ENCODE measurements at regions not wholly inside any gene's neighbourhood (a gene's known extent, or its start where the extent isn't known, plus 50 kb on each side); places are given as distances from the start of the nearest gene placed in this dataset.

DNA sequence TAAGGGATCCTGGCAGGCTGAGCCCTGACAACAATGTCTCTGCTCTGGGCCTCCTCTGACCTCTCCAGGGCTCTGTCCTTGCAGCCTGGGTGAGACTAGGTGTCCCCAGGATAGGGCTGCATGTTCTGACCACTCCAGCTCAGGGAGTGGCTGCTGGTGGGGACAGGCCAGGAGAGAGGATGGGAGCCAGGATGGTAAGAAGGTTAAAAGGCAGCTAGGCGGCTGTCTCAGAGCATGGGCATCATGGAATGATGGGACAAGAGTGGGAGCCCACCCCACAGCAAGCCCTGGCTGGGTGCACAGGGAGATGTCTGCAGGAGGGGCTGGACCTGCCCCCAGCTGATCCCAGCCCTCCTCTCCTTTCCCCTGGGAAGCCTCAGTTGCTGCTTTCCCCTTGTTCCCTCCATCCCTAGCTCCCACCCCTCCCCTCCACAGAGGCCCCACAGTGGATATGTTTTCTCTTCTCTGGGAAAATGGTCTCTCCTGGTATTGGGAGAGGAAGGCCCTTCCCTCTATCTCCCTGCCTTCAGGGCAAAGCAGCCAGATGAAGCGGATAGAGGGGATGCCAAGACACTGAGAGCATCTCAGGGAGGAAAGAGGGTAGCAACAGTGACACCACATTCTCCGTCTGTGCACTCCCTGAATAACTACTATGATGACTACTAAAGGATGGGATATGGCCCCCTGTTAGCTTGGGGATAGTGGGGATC is 334.3 kb downstream of the DYSF start:
- peak; percentile 10 for DNase-seq

DNA sequence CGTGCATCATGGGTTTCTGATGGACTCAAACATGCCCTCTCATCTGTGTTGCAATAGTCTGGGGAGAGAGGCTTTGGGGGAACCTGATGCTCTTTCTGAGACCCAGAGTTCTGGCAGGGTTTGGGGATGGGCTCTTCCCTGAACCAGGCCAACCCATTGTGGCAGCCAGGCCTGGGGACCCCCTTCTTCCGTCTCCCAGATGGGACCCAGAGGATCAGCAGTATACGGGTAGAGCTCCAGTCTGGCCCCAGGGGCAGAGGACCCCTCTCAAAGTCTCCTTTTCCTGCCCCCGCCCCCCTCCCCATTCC is 333.7 kb downstream of the DYSF start:
- peak; percentile 1 for DNase-seq

DNA sequence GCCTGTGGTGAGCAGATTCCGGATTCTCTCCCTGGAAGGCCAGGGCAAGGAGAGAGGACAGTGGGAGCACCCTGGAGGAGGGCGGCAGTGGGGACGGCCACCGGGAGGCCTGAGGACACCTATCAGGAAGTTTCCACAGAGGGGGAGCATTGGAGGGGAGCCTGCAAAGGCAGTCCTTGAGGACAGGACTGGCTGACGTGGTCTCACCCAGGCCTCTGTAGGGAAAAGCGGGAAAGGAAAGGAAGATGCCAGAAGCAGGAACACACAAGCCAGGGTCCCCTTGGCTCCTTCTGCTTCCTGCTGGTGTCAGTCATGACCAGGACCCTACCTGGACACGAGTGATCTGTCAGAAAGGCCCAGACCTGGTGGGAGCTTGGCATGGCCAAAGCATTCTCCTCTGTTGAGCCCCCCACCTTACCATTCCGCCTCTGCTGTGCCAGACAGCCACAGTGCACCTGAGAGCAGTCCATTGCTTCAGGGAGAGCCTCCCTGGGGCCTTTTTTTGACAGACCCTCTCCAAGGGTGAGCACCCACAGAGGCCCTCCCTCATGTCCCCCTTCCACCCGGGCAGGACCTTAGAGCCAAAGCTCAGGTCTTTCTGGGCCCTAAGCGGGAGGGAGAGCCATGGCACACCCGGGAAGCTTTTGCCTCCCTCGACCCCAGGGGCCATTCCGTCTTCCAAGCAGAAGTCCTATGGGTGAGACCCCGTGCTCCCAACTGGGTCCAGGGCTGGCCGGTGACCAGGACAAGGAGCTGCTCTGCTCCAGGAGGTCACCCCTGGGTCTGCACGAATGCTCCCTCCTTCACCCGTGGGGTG is 333.1 kb downstream of the DYSF start:
- DNase-seq, result peak; percentile 10

DNA sequence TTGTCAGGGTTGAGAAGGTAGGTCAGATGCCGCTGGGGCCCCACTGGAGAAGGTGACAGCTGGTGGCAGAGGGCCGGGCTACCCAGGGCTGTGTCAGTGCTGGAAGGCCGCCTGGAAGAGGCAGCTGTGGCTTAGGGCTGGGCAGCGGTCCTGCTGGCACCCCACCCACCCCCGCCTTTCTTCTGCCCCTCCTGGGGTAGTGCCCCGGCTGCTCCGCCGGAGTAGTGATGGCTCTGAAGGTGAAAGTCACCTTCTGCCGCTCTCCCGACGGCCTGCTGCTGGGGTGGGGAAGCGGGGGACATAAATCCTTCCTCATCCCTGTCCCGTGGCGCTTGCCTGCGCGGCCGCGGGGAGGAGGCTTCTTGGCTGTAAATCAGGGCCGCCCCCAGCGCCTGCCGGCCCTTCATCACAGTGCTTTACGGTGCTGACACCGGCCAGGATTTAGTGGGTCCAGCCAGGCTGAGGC is 332.2 kb downstream of the DYSF start:
- DNase-seq, result peak; percentile 17

DNA sequence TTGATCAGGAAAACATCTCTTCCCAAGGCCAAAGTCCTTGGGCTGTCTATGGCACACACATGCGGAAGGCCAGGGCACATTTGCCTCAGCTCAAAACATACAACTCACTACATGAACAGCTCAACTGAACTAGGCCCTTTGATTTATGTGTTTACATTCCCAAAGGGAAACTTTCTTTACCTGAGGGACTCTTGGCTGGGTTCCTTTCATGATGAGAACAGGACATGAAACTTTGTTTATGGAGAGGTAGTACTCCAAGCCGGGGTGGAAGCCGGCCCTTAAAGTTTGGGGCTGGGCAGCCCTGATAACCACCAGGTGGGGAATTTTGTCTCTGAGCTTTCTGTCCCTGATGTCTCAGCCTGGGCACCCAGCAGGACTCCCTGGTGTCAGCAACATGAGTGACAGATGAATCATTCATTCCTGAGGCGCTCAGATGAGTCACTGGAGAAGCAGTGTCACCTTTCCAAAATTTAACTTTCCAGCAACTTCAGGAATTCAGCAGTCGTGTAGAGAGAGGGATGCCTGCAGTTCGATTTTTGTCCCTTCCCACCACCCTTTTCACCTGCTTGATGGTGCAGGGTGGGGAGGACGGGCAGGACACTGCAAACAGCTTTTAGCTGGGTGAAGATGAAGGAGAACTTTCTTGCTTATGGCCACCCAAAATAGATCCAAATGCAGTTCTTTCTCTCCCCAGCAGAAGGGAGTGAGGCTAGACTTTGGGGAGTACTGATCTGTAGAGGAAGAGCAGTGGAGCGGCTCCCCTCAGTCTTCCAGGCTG is 331.6 kb downstream of the DYSF start:
- peak; percentile 8 for DNase-seq

DNA sequence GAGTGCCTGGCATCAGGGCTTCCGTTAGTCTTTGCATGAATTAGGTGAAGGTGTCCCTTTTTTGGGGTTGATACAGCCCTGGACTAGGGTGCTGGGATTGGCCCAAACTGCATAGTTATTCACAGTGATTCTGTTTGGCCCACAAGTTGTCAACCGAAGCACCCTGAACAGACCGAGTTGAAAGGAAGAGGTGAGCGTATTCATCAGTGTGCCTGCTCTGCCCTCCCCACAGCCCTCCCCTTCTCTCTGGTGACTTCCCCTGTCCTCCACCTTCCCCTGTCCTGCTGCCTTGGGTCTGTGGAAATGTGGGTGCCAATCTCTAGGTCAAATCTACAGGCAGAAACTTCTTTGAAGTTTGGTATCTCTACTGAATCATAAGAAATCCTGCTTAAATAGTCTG is 330.5 kb downstream of the DYSF start:
- peak; percentile 10 for DNase-seq

DNA sequence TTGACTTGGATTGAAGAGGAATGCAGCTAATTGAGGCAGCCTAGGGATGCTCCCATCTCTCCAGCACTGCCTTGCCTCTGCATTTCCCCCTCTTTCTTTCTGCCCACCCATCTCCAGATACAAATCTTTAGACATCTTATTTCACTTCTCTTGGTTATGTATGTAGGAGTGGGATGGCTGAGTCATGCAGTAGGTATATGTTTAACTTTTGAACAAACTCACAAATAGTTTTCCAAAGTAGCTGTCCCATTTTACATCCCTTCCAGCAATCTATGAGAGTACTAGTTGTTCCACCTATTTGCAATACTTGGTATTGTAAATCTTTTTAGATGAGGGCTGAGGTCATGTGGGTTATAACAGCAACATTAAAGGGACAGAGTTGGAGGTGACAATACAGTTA is 329.9 kb downstream of the DYSF start:
- no peak for DNase-seq

DNA sequence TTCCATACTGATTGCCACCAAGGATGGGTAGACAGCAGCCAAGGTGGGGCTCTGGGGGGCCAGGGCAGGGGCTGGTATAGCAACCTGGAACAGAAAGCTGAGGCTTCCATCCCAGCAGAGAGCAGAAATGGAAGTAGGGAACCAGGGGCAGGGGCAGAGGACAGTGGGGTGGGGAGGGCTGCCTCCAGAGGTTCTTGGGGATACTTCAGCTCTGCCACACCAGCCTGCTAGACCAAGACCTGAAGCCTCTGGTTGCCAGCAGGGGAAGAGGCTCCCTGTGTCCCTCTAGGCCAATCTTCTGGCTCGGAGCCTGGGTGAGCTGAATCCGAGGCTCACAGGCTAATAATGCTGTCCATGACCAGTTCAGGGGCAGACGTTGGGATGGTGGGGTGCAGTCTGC is 329.0 kb downstream of the DYSF start:
- no peak for DNase-seq

DNA sequence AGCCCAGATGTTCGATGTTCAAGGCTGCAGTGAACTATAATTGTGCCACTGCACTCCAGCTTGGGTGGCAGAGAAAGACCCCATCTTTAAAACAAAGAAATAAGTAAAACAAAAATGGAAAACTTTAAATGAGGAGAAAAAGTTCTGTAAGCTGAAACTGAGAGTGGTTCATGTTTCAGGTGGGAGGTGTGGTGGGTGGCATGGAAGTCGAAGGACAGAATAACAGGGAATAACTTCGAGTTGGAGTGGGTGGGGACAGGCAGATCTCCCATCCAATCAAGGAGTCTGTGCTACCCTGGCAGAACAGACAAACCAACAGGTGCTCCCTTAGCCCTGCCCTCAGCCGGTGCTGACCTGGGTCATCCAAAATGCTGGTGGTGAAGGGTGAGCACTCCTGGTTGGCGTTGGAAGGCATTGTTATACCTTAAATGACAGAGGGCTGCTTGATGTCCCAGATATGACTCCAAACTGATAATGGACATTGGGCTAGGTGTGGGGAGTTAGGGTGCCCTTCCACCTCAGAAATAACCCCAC is 328.4 kb downstream of the DYSF start:
- DNase-seq, result no peak

DNA sequence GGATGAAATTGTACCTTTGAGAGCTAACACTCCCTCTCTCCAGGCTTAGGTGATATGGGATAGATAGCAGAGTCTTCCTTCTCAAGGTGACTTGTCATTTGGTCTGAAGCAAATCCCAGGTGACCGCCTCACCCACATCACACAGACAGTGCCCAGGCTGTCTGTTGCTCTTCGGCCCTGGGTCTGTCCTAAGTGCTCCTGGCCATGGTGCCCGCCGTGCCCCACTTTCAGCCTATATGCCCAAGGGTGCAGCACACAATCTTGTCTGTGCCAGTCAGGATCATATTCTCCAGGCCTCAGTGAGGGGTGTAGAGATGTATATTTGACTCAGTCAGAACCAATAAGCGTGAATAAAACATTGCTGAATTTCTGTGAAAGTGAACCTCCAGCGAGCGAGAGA is 326.8 kb downstream of the DYSF start:
- DNase-seq, result no peak

DNA sequence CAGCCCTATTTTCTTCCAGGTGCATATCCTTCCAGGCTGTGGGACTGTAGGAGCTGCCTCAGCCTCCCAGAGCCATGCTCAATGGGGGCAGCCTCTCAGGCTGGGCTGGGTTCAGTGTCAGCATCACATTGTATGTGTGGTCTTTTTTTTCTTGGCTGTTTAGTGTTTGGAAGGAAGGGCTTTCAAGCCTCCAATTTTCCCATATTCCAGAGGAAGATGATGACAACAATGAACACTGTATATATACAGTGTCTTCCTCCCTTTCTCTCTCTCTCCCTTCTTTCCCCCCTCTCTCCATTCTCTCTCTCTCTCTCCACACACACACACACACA is 326.4 kb downstream of the DYSF start:
- DNase-seq, result no peak

DNA sequence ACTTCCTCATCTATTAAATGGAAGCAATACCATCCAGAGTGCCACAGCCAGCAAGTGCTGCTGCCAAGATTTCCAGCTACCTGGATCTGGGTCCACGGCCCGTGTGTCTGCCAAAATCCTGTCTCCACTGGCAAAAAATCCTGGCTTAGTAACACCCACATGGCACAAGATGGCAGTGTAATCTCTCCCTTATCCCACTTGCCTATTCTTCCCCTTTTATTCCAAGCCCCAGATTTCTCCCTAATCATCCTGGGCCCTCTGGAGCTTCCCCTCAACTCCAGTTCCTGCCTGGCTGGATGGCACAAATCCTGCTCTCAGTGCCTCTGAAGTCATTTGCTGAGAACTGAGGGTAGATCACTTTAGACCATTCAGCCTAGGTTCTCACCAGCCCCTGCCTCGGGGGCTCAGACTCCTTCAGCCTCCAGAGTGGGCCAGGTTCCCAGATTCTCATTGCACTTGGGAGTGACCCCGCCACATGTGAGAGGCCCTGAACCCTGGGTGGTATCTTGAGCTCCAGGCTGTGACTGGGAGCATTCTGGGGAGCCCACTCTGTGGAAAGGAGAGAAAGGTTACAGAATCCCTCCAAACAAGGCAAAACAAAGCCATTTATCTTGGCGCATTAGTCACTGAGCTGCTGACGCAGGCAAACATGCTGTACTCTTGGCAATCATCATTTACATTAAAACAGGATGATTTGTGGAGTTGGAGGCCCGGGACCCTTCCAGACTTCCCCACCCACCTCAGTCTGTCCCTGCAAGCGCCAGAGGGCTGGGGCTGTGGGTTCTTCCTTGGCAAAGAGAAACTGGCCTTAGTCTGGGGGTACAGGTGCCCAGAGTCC is 325.8 kb downstream of the DYSF start:
- DNase-seq, result no peak

DNA sequence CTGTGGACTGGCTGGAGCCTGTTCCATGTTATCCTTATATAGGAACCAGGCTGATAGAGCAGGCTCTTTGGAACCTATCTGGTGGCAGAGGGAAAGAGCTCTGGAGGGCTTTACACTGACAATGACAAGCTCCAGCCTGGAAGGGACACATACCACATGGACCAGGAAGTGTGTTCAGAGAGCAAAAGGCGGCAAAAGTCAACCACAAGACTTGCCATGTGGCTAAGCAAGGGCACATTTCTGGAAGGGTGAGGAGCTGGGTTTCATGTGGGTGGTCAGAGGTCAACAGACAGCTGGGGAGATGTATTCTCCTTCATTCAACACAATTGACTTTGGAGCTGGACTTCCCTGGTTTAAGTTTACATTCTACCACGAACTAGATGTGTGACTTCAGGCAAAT is 325.2 kb downstream of the DYSF start:
- no peak for DNase-seq

DNA sequence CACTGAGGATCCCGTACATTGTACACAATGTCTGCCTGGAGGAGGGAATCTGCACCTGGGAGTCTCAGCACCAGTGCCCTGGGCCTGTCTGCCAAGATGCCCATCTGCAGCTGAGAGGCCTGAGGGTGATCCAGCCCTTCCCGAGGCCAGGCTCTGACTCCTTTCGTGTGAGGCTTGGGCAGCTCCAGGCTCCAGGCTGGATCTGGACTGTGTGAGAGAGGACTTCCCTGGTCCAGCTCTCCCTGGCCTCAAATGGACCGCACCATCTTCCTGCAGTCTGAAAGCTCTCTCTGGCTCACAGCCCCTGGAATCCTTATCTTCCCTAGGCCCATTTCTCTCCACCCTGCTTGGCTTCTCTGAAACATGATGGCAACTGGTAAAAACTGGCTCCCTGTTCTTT is 324.6 kb downstream of the DYSF start:
- no peak for DNase-seq

DNA sequence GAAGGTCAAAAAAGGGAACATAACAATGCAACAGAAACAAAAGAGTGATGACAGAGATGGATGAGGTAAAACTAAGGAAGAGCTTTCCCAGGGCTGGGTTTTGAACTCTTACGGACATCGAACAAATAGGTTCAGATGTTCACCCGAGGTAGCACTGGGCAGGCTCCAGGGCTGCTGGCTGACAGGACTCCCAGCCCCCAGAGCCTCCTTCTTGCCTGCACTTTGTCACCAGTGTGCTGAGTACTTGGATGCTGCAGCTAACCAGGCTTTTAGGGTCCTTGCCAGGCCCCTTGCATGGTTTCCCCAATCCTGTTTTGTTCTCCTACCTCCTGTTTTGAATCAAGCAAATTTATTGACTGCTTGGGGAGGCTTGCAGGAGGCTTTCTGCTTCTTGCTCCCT is 322.9 kb downstream of the DYSF start:
- no peak for DNase-seq

DNA sequence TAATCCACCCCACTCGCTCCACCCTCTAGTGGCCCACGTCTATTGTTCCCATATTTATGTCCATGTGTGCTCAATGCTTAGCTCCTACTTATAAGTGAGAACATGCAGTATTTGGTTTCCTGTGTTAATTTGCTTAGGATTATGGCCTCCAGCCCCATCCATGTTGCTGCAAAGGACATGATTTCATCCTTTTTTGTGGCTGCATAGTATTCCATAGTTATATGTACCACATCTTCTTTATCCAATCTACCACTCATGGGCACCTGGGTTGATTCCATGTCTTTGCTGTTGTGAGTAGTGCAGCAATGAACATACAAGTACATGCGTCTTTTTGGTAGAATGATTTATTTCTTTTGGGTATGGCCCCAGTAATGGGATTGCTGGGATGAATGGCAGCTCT is 319.9 kb downstream of the DYSF start:
- DNase-seq, result no peak

DNA sequence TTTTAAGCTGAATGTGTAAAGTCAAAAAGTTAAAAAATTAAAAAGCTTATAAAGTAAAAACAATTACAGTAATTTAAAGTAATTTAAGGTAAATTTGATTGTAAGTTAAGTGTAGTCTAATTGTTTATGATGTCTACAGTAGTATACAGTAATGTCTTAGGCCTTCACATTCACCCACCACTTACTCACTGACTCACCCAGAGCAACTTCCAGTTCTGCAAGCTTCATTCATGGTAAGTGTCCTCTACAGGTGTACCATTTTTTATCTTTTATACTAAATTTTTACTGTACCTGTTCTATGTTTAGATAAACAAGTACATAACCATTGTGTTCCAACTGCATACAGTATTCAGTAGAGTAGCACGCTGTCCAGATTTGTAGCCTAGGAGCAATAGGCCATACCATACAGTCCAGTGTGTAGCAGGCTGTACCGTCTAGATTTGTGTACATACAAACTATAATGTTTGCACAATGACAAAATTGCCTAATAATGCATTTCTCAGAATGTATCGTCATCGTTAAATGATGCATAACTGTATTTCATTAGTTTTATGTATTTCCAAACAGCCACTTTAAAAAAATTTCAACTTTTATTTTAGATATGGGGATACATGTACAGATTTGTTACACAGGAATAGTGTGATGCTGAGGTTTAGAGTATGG is 319.3 kb downstream of the DYSF start:
- DNase-seq, result no peak

DNA sequence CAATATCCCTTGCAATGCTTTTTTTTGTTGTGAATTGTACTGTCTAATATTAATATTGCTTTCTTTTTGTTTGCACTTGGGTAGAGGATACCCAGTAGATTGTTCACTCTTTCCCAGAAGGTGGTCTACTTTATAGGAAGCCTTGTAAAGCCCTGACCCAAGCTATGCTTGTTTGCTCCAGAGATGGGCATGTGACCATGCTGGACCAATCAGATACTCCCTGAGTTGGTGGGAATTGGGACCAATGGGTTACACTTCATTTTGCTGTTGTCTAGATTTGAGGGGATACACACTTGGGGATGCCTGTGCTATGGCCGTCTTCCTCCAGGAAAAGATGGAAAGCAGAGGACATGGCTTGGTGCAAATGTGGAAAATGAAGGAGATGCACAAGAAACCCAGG is 314.3 kb downstream of the DYSF start:
- DNase-seq, result no peak

DNA sequence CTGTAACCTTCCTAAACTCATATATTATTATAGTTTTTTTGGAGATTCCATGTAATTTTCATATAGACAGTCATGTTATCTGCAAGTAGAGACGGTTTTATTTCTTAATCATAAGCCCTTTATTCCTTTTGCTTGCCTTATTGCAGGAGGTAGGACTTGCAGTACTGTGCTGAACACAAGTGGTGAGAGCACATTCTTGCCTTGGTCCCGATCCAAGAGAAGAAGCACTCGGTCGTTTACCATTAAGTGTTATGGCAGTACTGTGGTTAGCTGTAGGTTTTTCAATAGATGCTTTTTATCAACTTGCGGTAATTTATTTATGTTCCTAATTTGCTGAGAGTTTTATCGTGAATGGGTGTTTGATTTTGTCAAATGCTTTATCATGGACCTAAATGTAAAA is 305.7 kb downstream of the DYSF start:
- no peak for DNase-seq

DNA sequence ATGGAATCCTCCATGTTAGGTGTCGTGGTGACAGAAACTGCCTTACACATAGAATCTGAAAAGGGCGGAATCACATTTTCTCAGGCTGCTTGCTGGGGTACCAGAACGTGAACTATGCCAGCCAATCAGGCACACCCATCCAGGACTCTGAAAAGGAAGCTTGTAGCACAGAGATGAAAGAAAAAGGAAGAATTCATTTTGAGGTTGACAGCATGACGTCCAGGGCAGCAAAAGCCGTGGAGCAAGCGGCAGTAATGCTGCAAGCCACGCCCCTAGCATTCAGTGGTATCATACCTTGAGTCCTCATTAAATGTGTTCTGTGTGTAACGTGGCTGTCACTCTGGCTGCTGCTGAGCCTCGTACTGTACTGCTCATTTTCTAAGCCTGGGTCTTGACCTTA is 304.0 kb downstream of the DYSF start:
- no peak for DNase-seq

DNA sequence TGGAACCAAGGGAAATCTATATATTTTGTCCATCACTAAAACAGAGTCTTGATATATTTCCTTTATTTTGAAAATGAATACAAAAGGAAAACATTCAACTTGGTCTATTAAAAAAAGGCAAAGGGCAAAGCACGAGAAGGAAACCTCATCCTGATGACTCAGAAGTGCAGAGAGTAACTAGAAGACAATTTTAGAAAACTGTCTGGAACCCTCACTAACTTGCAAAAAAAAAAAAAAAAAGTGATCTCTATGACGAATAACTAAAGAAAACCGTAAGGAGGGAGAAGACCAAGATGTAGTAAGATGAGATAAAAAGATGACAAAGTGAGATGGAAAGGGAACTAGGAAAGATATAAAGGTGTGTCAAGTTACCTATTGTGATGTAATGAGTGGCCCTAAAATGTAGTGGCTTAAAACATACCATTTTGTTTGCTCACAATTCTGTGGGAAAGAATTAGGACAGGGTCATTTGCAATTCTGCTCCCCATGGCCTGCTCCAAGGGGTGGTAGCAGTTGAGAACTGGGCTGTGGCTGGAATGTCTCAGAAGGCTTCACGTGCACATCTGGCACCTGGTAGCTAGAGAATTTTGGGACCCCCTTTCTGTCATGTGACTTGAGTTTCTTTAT is 303.0 kb downstream of the DYSF start:
- no peak for DNase-seq

DNA sequence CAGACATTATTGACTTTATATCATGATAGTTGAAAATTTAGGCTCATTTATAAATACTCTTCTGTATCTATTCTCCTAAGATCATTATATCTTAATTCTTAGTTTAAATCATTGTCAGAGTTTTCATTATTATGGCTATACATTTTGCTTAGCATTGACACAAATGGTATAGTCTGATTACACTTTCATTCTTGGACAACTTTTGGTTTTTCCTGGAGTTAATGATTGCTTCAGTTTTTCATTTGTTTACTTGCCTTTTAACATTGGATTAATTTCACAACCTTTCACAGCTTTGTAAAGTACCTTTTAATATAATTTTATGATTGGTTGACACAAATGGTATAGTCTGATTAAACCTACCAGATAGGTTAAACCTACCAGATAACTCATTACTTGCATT is 298.2 kb downstream of the DYSF start:
- DNase-seq, result no peak

All from stimulated activated CD8-positive, alpha-beta memory T cell treated with anti-CD3 and anti-CD28 coated beads, Interleukin-4, amount 100 ng/mL, for 48 hours (primary cell).